H1 (cell line): ENCODE measurements at regions not wholly inside any gene's neighbourhood (a gene's known extent, or its start where the extent isn't known, plus 50 kb on each side); places are given as distances from the start of the nearest gene placed in this dataset.

Experiments
- CTCF ChIA-PET: fragments of 300-600 bp; sonication (Branson Sonifier 250); formaldehyde crosslinking; loops from one replicate; lab custom pipeline; 2021; ENCODE audit not compliant: partially characterized antibody; lab: Charles Lee
- POLR2A ChIA-PET: fragments of 300-600 bp; sonication (Branson Sonifier 250); formaldehyde crosslinking; loops from one replicate; lab custom pipeline; 2021; ENCODE audit warnings: inconsistent platforms; ENCODE audit not compliant: partially characterized antibody; lab: Charles Lee
- DNase-seq, 2 experiments: peaks; one replicate each; pipeline versions ENCODE4 v3.0.0 to v3.0.0-alpha.2; 2010 to 2022; ENCODE audit warnings: low spot score in 2 of 2, low read depth in 1 of 2, mixed read lengths in 1 of 2
- FAIRE-seq: peaks from 2 replicates; lab custom pipeline; 2011; peaks lifted over from hg19 to GRCh38; lab: Jason Lieb, UNC
- H2AFZ ChIP-seq: 2 replicates; pipeline ENCODE4 v1.8.1; 2012; ENCODE audit warnings: low read length, inconsistent platforms
- H2AK5ac ChIP-seq: 2 replicates; pipeline ENCODE4 v1.6.1; 2013; ENCODE audit warnings: low read depth, low read length
- H2BK120ac ChIP-seq: replicated peaks from 2 replicates; pipeline ENCODE3; 2013; ENCODE audit warnings: low read depth, low read length, inconsistent platforms
- H2BK12ac ChIP-seq: 2 replicates; pipeline ENCODE4 v1.6.1; 2013; ENCODE audit warnings: low read depth, low read length
- H2BK15ac ChIP-seq: 2 replicates; pipeline ENCODE4 v1.6.1; 2013; ENCODE audit warnings: low read length
- H2BK20ac ChIP-seq: 2 replicates; pipeline ENCODE4 v1.6.1; 2013; ENCODE audit warnings: low read length
- H2BK5ac ChIP-seq: 2 replicates; pipeline ENCODE4 v1.6.1; 2013; ENCODE audit warnings: low read depth, low read length
- H3K14ac ChIP-seq: 2 replicates; pipeline ENCODE4 v1.6.1; 2013; ENCODE audit warnings: inconsistent platforms; ENCODE audit not compliant: insufficient read length
- H3K18ac ChIP-seq: 2 replicates; pipeline ENCODE4 v1.6.1; 2013; ENCODE audit warnings: low read length; ENCODE audit errors: extremely low read depth
- H3K23ac ChIP-seq: 2 replicates; pipeline ENCODE4 v1.6.1; 2013; ENCODE audit warnings: inconsistent platforms; ENCODE audit not compliant: insufficient read length
- H3K23me2 ChIP-seq: 2 replicates; pipeline ENCODE4 v1.6.1; 2013; ENCODE audit warnings: low read depth, low read length
- H3K27ac ChIP-seq: 2 replicates; pipeline ENCODE4 v1.6.1; 2011; ENCODE audit warnings: low read depth, low read length, inconsistent platforms
- H3K27me3 ChIP-seq, 4 experiments: replicated peaks in 1 of 4; 1 replicate in 1 of 4; 2 replicates in 3 of 4; pipeline versions ENCODE4 v1.6.1 to v1.8.1; 2011 to 2013; ENCODE audit warnings: low read length in 3 of 4, mild to moderate bottlenecking in 3 of 4, inconsistent platforms in 2 of 4, mixed read lengths in 2 of 4, moderate library complexity in 1 of 4; ENCODE audit not compliant: control insufficient read depth in 3 of 4, insufficient read depth in 3 of 4; ENCODE audit errors: extremely low read depth in 1 of 4
- H3K36me3 ChIP-seq, 4 experiments: 2 replicates each; pipeline versions ENCODE4 v1.6.1 to v1.8.1; 2011 to 2013; ENCODE audit warnings: mild to moderate bottlenecking in 4 of 4, low read length in 3 of 4, moderate library complexity in 2 of 4, control low read depth in 1 of 4, inconsistent platforms in 1 of 4; ENCODE audit not compliant: insufficient read depth in 4 of 4, control insufficient read depth in 2 of 4
- H3K4ac ChIP-seq: replicated peaks from 2 replicates; pipeline ENCODE3; 2013; ENCODE audit warnings: low read length, low read depth, mixed read lengths, inconsistent platforms; ENCODE audit not compliant: insufficient read length
- H3K4me1 ChIP-seq, 4 experiments: replicated peaks in 1 of 4; 1 replicate in 1 of 4; 2 replicates in 3 of 4; pipeline versions ENCODE4 v1.6.1 to v1.8.1; 2011 to 2013; ENCODE audit warnings: low read length in 3 of 4, inconsistent platforms in 2 of 4, mixed read lengths in 1 of 4; ENCODE audit not compliant: insufficient read depth in 4 of 4, control insufficient read depth in 3 of 4
- H3K4me2 ChIP-seq, 2 experiments: 2 replicates each; pipeline versions ENCODE4 v1.6.1 to v1.8.1; 2011 to 2013; ENCODE audit warnings: low read depth in 2 of 2, low read length in 2 of 2, control low read depth in 1 of 2, inconsistent platforms in 1 of 2, mild to moderate bottlenecking in 1 of 2; ENCODE audit not compliant: insufficient read depth in 1 of 2
- H3K4me3 ChIP-seq, 4 experiments: fragments of 200-600, 300-600 bp in 1 of 4; sonication (generic), shearing (Covaris generic), sonication (Bioruptor Twin) in 1 of 4; 2 replicates each; pipeline versions ENCODE4 v1.5.1 to v1.8.1; 2011 to 2016; ENCODE audit warnings: low read length in 4 of 4, low read depth in 3 of 4, control low read depth in 2 of 4, inconsistent platforms in 2 of 4, mild to moderate bottlenecking in 2 of 4, mixed read lengths in 1 of 4, moderate library complexity in 1 of 4; ENCODE audit not compliant: insufficient read depth in 2 of 4; ENCODE audit errors: extremely low read depth in 1 of 4
- H3K56ac ChIP-seq: replicated peaks from 2 replicates; pipeline ENCODE3; 2013; ENCODE audit warnings: low read depth, mild to moderate bottlenecking, mixed read lengths, low read length, inconsistent platforms; ENCODE audit not compliant: insufficient read length
- H3K79me1 ChIP-seq: 2 replicates; pipeline ENCODE4 v1.6.1; 2013; ENCODE audit warnings: low read depth, low read length, control low read depth
- H3K79me2 ChIP-seq, 2 experiments: 2 replicates each; pipeline versions ENCODE4 v1.6.1 to v1.8.1; 2012 to 2013; ENCODE audit warnings: low read length in 2 of 2, mild to moderate bottlenecking in 2 of 2, inconsistent platforms in 1 of 2; ENCODE audit not compliant: insufficient read depth in 2 of 2, control insufficient read depth in 1 of 2
- H3K9ac ChIP-seq, 4 experiments: replicated peaks in 1 of 4; 1 replicate in 1 of 4; 2 replicates in 3 of 4; pipeline versions ENCODE4 v1.6.1 to v1.8.1; 2011 to 2013; ENCODE audit warnings: low read depth in 3 of 4, low read length in 3 of 4, control low read depth in 2 of 4, mild to moderate bottlenecking in 2 of 4, moderate library complexity in 2 of 4, inconsistent platforms in 1 of 4; ENCODE audit errors: extremely low read depth in 1 of 4
- H3K9me3 ChIP-seq, 2 experiments: 2 replicates each; pipeline versions ENCODE4 v1.6.1 to v1.8.1; 2012 to 2013; ENCODE audit warnings: mild to moderate bottlenecking in 2 of 2, moderate library complexity in 2 of 2, control low read depth in 1 of 2, inconsistent platforms in 1 of 2, low read depth in 1 of 2, low read length in 1 of 2, mixed read lengths in 1 of 2; ENCODE audit not compliant: insufficient read depth in 2 of 2
- H4K20me1 ChIP-seq, 2 experiments: replicated peaks in 1 of 2; 2 replicates each; pipeline versions ENCODE3 to v1.8.1; 2011 to 2013; ENCODE audit warnings: inconsistent platforms in 2 of 2, low read length in 2 of 2, mild to moderate bottlenecking in 1 of 2; ENCODE audit not compliant: insufficient read depth in 2 of 2, control insufficient read depth in 1 of 2
- H4K5ac ChIP-seq: 2 replicates; pipeline ENCODE4 v1.6.1; 2013; ENCODE audit warnings: low read length, low read depth, mixed read lengths, inconsistent platforms; ENCODE audit not compliant: insufficient read length
- H4K8ac ChIP-seq: 2 replicates; pipeline ENCODE4 v1.8.0; 2013; ENCODE audit warnings: mild to moderate bottlenecking, moderate library complexity, low read length, inconsistent platforms; ENCODE audit not compliant: insufficient read depth; ENCODE audit errors: extremely low read depth
- H4K91ac ChIP-seq: replicated peaks from 2 replicates; pipeline ENCODE3; 2013; ENCODE audit warnings: low read length, mixed read lengths, inconsistent platforms; ENCODE audit not compliant: insufficient read length
- ATF3 ChIP-seq: IDR thresholded peaks from 2 replicates; pipeline ENCODE4 v1.6.1; 2011; ENCODE audit warnings: low read depth, mild to moderate bottlenecking, low read length; ENCODE audit not compliant: insufficient read depth
- EZH2 ChIP-seq: fragments of 200-600 bp; sonication (generic); IDR thresholded peaks from 2 replicates; pipeline ENCODE4 v1.7.1; 2012; ENCODE audit warnings: low read depth, mild to moderate bottlenecking, moderate library complexity, low read length, inconsistent platforms; ENCODE audit not compliant: severe bottlenecking
- GABPA ChIP-seq: IDR thresholded peaks from 2 replicates; pipeline ENCODE4 v1.6.1; 2011; ENCODE audit warnings: mild to moderate bottlenecking, low read length, moderate library complexity, borderline replicate concordance; ENCODE audit not compliant: insufficient read depth
- JUN ChIP-seq: IDR thresholded peaks from 2 replicates; pipeline ENCODE4 v1.6.1; 2011; ENCODE audit warnings: low read depth, mild to moderate bottlenecking, improper control_type of control experiment, low read length
- KDM4A ChIP-seq: IDR thresholded peaks from one replicate; pipeline ENCODE4 v1.7.1; 2012; ENCODE audit warnings: low read depth, mild to moderate bottlenecking, moderate library complexity, low read length, inconsistent platforms; ENCODE audit not compliant: severe bottlenecking
- MAFK ChIP-seq: IDR thresholded peaks from 2 replicates; pipeline ENCODE4 v1.6.1; 2012; ENCODE audit warnings: low read depth, mild to moderate bottlenecking, improper control_type of control experiment, low read length
- POLR2A ChIP-seq, 2 experiments: IDR thresholded peaks; 1 replicate in 1 of 2; 2 replicates in 1 of 2; pipeline ENCODE4 v1.6.1; 2011; ENCODE audit warnings: low read depth in 2 of 2, low read length in 2 of 2, mild to moderate bottlenecking in 2 of 2; ENCODE audit errors: control extremely low read depth in 1 of 2
- POU5F1 ChIP-seq: IDR thresholded peaks from 2 replicates; pipeline ENCODE4 v1.6.1; 2011; ENCODE audit warnings: low read depth, mild to moderate bottlenecking, low read length, moderate library complexity
- RAD21 ChIP-seq, 2 experiments: IDR thresholded peaks in 1 of 2; conservative IDR thresholded peaks in 1 of 2; 2 replicates each; pipeline ENCODE4 v1.6.1; 2011; ENCODE audit warnings: low read depth in 2 of 2, low read length in 2 of 2, improper control_type of control experiment in 1 of 2, inconsistent platforms in 1 of 2, mild to moderate bottlenecking in 1 of 2, moderate library complexity in 1 of 2
- SAP30 ChIP-seq: fragments of 300-600 bp; sonication (generic); IDR thresholded peaks from 2 replicates; pipeline ENCODE4 v1.7.1; 2012; ENCODE audit warnings: low read length, moderate library complexity, mild to moderate bottlenecking, inconsistent platforms; ENCODE audit not compliant: insufficient read depth, insufficient replicate concordance
- SIRT6 ChIP-seq: IDR thresholded peaks from one replicate; pipeline ENCODE4 v1.7.1; 2012; ENCODE audit warnings: low read length, inconsistent platforms
- SIX5 ChIP-seq: IDR thresholded peaks from 2 replicates; pipeline ENCODE4 v1.6.1; 2011; ENCODE audit warnings: mild to moderate bottlenecking, low read depth, low read length
- TAF1 ChIP-seq: IDR thresholded peaks from 2 replicates; pipeline ENCODE4 v1.6.1; 2011; ENCODE audit warnings: mild to moderate bottlenecking, low read depth, low read length
- TCF12 ChIP-seq: IDR thresholded peaks from 2 replicates; pipeline ENCODE4 v1.6.1; 2011; ENCODE audit warnings: low read depth, mild to moderate bottlenecking, low read length
- ZNF274 ChIP-seq: IDR thresholded peaks from 2 replicates; pipeline ENCODE4 v1.7.0; 2012; ENCODE audit warnings: low read length, borderline replicate concordance; ENCODE audit errors: extremely low read depth
- WGBS, 2 experiments: shearing (Covaris generic) in 1 of 2; methylation state at CpG; one replicate each; pipeline versions ENCODE4 v1.1.6 to v1.1.7; 2013 to 2015; ENCODE audit warnings: low lambda C conversion rate in 2 of 2, mixed read lengths in 2 of 2, inconsistent platforms in 1 of 2, low coverage in 1 of 2, missing lambda C conversion rate in 1 of 2; ENCODE audit not compliant: insufficient replicate concordance in 2 of 2, insufficient coverage in 1 of 2, insufficient read length in 1 of 2; ENCODE audit errors: extremely low coverage in 1 of 2, missing lambda C conversion rate in 1 of 2; 5-methylcytosine and 5-hydroxymethylcytosine counted together

DNA sequence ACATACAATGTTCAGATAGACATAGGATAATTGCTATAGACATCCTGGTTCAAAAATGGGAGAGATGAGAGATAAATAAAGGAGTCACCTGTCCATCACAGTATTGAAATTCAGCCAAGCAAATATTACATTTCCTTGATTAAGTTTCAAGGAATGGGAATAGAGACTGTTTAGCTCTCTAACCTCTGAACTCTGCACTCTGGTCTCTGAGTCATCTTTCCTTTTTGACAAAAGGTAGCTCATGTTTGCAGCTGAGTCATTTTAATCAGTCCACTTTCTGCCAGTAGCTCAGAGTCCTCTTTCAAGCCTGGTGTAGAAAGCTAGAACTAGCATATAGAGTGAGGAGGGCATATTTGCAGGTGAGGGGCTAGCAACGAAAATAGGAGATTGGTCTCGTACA lies 51.4 kb upstream of the GJA8 start:
- H4K20me1 ChIP-seq = no peaks in the 10 kb centered on the region
- FAIRE-seq = no peak
- TF ChIP-seq SIX5 (no peak), SAP30 (no peak), EZH2 (no peak), MAFK (no peak), KDM4A (no peak), ATF3 (no peak), TCF12 (no peak), JUN (no peak), ZNF274 (no peak), RAD21 (IDR thresholded peaks at IDR 0.05 in 1 of 2, conservative IDR thresholded peaks at IDR 0.05 in 1 of 2; ENCODE audit: low read depth in 2 of 2, low read length in 2 of 2) (no peak), POLR2A (IDR thresholded peaks at IDR 0.05; ENCODE audit: control extremely low read depth in 1 of 2, low read depth in 2 of 2, low read length in 2 of 2) (no peak), SIRT6 (no peak), TAF1 (no peak), GABPA (no peak), POU5F1 (no peak)

More for the DNA sequence above, 51.4 kb upstream of the GJA8 start:
- no peak overlapping the region for H2BK15ac ChIP-seq
- DNase-seq = no peak
- H3K18ac ChIP-seq = no peak overlapping the region
- H4K91ac ChIP-seq = no peak overlapping the region
- H3K4me3 ChIP-seq = no peak overlapping the region
- H3K27me3 ChIP-seq = no peaks in the 10 kb centered on the region
- no peak overlapping the region for H3K14ac ChIP-seq
- no peaks in the 10 kb centered on the region for H3K79me1 ChIP-seq
- H4K8ac ChIP-seq = no peak overlapping the region
- H2BK120ac ChIP-seq = no peak overlapping the region
- H3K79me2 ChIP-seq = no peaks in the 10 kb centered on the region
- no peak overlapping the region for H3K9ac ChIP-seq
- no peak overlapping the region for H3K27ac ChIP-seq
- no peak overlapping the region for H2AK5ac ChIP-seq
- no peak overlapping the region for H2AFZ ChIP-seq
- ChIA-PET POLR2A (no interaction called here), CTCF (interaction anchor here (1.7 kb wide), 1 partner anchor 10 kb away, joined by 7 read pairs; no protein-coding TSS in a partner anchor)
- no peak overlapping the region for H3K56ac ChIP-seq
- no peak overlapping the region for H4K5ac ChIP-seq
- 84% methylated on average over 2 of the region's 2 CpGs; no CpG with 5 or more reads in 1 of the 2 experiments for WGBS, 2 experiments
- H2BK12ac ChIP-seq = no peak overlapping the region
- H3K23me2 ChIP-seq = no peaks in the 10 kb centered on the region
- no peak overlapping the region for H3K23ac ChIP-seq
- H2BK20ac ChIP-seq = no peak overlapping the region
- H3K4me1 ChIP-seq = peaks cover 2 to 14% (median 8%) of the 10 kb centered on the region in 4 experiments; a peak in 4 of 7 replicates
- H3K4ac ChIP-seq = peak overlapping the region; percentile 30
- no peaks in the 10 kb centered on the region for H3K9me3 ChIP-seq
- no peak overlapping the region for H2BK5ac ChIP-seq
- no peaks in the 10 kb centered on the region for H3K36me3 ChIP-seq
- H3K4me2 ChIP-seq = no peak overlapping the region
